ENCODE measurements at regions not wholly inside any gene's neighbourhood (a gene's known extent, or its start where the extent isn't known, plus 50 kb on each side); places are given as distances from the start of the nearest gene placed in this dataset.

DNA sequence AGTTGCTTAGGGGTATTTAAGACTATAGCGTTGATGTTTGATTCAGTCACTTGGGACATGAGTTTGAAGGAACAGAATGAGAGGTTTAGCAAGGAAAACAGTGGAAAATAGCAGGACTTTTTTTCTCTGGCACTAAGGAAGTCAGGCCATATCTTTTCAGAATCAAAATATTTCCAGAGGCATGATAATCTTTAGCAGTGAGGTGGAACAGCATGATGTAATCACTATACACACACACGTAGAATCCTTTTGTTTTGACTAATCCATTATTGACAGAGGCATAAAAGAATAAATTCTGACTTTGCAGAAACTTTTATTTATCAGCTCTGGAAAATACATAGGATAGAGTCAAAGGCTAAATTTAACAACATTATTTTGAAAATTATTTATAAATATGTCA, 174.1 kb downstream of the ZPLD1 start:
- Mint-ChIP-seq H3K4me1 (no peaks in the 10 kb centered on the region), H3K27me3 (ENCODE audit: insufficient read depth, low read depth) (peaks cover 3% of the 10 kb centered on the region), H3K4me3 (no peak overlapping the region), H3K27ac (no peak overlapping the region), H3K9me3 (peaks cover 1% of the 10 kb centered on the region), H3K36me3 (no peaks in the 10 kb centered on the region)
- Histone ChIP-seq H4K20me1 (ENCODE audit: low read depth) (no peaks in the 10 kb centered on the region), H3K27me3 (no peaks in the 10 kb centered on the region), H3K9me3 (ENCODE audit: low read depth) (no peaks in the 10 kb centered on the region), H2AFZ (replicated peaks) (no peak overlapping the region), H3K4me2 (no peak overlapping the region), H3K36me3 (no peaks in the 10 kb centered on the region), H3F3A (ENCODE audit: low read depth) (no peaks in the 10 kb centered on the region), H3K4me3 (no peak overlapping the region), H3K9ac (no peak overlapping the region), H3K27ac (no peak overlapping the region), H3K79me2 (ENCODE audit: low read depth) (no peaks in the 10 kb centered on the region), H3K4me1 (no peaks in the 10 kb centered on the region)
- TF ChIP-seq EZH2 (IDR thresholded peaks at IDR 0.05) (no peak), EZH2phosphoT487 (IDR thresholded peaks at IDR 0.05) (no peak), CTCF (IDR thresholded peaks at IDR 0.05) (no peak)
- DNase-seq (ENCODE audit: low spot score) = no peak

GRCh38 chr3:102614021-102614569, 179.3 kb downstream of the ZPLD1 start:
- no peak overlapping the region for H3K9ac ChIP-seq
- no peaks in the 10 kb centered on the region for H3K36me3 ChIP-seq
- no peak for DNase-seq (ENCODE audit: low spot score)
- Mint-ChIP-seq H3K27me3 (ENCODE audit: insufficient read depth, low read depth) (no peaks in the 10 kb centered on the region), H3K4me1 (no peaks in the 10 kb centered on the region), H3K36me3 (no peaks in the 10 kb centered on the region), H3K9me3 (peaks cover 1% of the 10 kb centered on the region), H3K4me3 (no peak overlapping the region), H3K27ac (no peak overlapping the region)
- no peaks in the 10 kb centered on the region for H3K9me3 ChIP-seq (ENCODE audit: low read depth)
- no peak overlapping the region for H3K4me3 ChIP-seq
- H3F3A ChIP-seq (ENCODE audit: low read depth) = no peaks in the 10 kb centered on the region
- H4K20me1 ChIP-seq (ENCODE audit: low read depth) = no peaks in the 10 kb centered on the region
- no peak overlapping the region for H3K27ac ChIP-seq
- no peak for TF ChIP-seq CTCF (IDR thresholded peaks at IDR 0.05)
- TF ChIP-seq EZH2phosphoT487 (IDR thresholded peaks at IDR 0.05) = no peak
- no peak for TF ChIP-seq EZH2 (IDR thresholded peaks at IDR 0.05)
- no peak overlapping the region for H3K4me2 ChIP-seq
- H3K4me1 ChIP-seq = no peaks in the 10 kb centered on the region
- H2AFZ ChIP-seq (replicated peaks) = no peak overlapping the region
- no peaks in the 10 kb centered on the region for H3K27me3 ChIP-seq
- no peaks in the 10 kb centered on the region for H3K79me2 ChIP-seq (ENCODE audit: low read depth)

DNA sequence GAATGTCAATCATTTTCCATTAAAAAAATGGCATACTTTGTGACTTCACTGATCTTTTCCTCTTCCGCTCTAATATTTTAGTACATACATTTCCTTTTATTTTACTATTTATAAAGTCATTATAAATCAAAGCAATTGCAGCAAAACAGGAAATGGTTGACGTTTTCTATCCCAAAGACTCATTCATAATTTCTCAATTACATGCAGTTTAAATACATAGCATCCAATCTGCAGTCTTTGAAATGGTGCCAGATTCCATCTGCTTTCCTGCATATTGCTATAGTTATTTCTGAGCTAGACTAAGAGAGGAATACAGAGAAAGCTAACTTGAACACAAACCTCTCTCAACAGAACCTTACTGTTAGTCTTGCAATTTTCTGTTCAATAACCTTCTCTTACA, 179.8 kb downstream of the ZPLD1 start:
- no peak overlapping the region for H3K27ac ChIP-seq
- H3K4me1 ChIP-seq = no peaks in the 10 kb centered on the region
- Mint-ChIP-seq H3K27me3 (ENCODE audit: insufficient read depth, low read depth) (no peaks in the 10 kb centered on the region), H3K4me1 (no peaks in the 10 kb centered on the region), H3K4me3 (no peak overlapping the region), H3K27ac (no peak overlapping the region), H3K9me3 (peaks cover 1% of the 10 kb centered on the region), H3K36me3 (no peaks in the 10 kb centered on the region)
- H3K4me2 ChIP-seq = no peak overlapping the region
- H3K27me3 ChIP-seq = no peaks in the 10 kb centered on the region
- DNase-seq (ENCODE audit: low spot score) = no peak
- no peaks in the 10 kb centered on the region for H3F3A ChIP-seq (ENCODE audit: low read depth)
- H2AFZ ChIP-seq (replicated peaks) = no peak overlapping the region
- H3K9ac ChIP-seq = no peak overlapping the region
- H3K36me3 ChIP-seq = no peaks in the 10 kb centered on the region
- no peaks in the 10 kb centered on the region for H3K9me3 ChIP-seq (ENCODE audit: low read depth)
- H3K4me3 ChIP-seq = no peak overlapping the region
- no peaks in the 10 kb centered on the region for H4K20me1 ChIP-seq (ENCODE audit: low read depth)
- TF ChIP-seq EZH2phosphoT487 (IDR thresholded peaks at IDR 0.05) (no peak), CTCF (IDR thresholded peaks at IDR 0.05) (no peak), EZH2 (IDR thresholded peaks at IDR 0.05) (no peak)
- H3K79me2 ChIP-seq (ENCODE audit: low read depth) = no peaks in the 10 kb centered on the region

Data from neural progenitor cell (in vitro differentiated cells).